Kidney capillary endothelial cell (primary cell): ENCODE measurements at regions not wholly inside any gene's neighbourhood (a gene's known extent, or its start where the extent isn't known, plus 50 kb on each side); places are given as distances from the start of the nearest gene placed in this dataset.
"Not testable (repeated sequence)": the region's sequence is repeated elsewhere in the genome, so short reads cannot be mapped to it uniquely, and the experiment has no call there.

Source experiments
- DNase-seq: peaks from one replicate; pipeline ENCODE4 v3.0.0-alpha.2; 2018; ENCODE audit warnings: low spot score

- DNase-seq = no peak
Measured at GRCh38 chr9:106758911-106759310, 104.1 kb upstream of the ZNF462 start.

GRCh38 chr9:106761493-106761892, 101.5 kb upstream of the ZNF462 start:
- no peak for DNase-seq

- DNase-seq = no peak
Measured at GRCh38 chr9:106766616-106767015, 96.3 kb upstream of the ZNF462 start.

GRCh38 chr9:106769331-106769730, 93.6 kb upstream of the ZNF462 start:
- DNase-seq = no peak

GRCh38 chr9:106771608-106772007, 91.4 kb upstream of the ZNF462 start:
- no peak for DNase-seq

- DNase-seq = no peak
Measured at GRCh38 chr9:106772523-106773290, 90.3 kb upstream of the ZNF462 start.

GRCh38 chr9:106773750-106774149, 89.2 kb upstream of the ZNF462 start:
- no peak for DNase-seq

- no peak for DNase-seq
Measured at GRCh38 chr9:106775960-106776359, 87.0 kb upstream of the ZNF462 start.

GRCh38 chr9:106779796-106780195, 83.2 kb upstream of the ZNF462 start:
- DNase-seq = no peak

- DNase-seq = no peak
Measured at GRCh38 chr9:106783121-106783520, 79.8 kb upstream of the ZNF462 start.

- no peak for DNase-seq
Measured at GRCh38 chr9:106784076-106784475, 78.9 kb upstream of the ZNF462 start.

- no peak for DNase-seq
Measured at GRCh38 chr9:106785200-106785599, 77.8 kb upstream of the ZNF462 start.

GRCh38 chr9:106788021-106788420, 74.9 kb upstream of the ZNF462 start:
- not testable (repeated sequence) for DNase-seq

- DNase-seq = no peak
Measured at GRCh38 chr9:106795031-106795430, 67.9 kb upstream of the ZNF462 start.

GRCh38 chr9:106796771-106797170, 66.2 kb upstream of the ZNF462 start:
- no peak for DNase-seq

- no peak for DNase-seq
Measured at GRCh38 chr9:106797299-106797698, 65.7 kb upstream of the ZNF462 start.

- DNase-seq = no peak
Measured at GRCh38 chr9:106798016-106798799, 64.8 kb upstream of the ZNF462 start.

- DNase-seq = peak; percentile 29
Measured at GRCh38 chr9:106799152-106799551, 63.8 kb upstream of the ZNF462 start.

- no peak for DNase-seq
Measured at GRCh38 chr9:106800701-106801270, 62.2 kb upstream of the ZNF462 start.

- no peak for DNase-seq
Measured at GRCh38 chr9:106801816-106802215, 61.1 kb upstream of the ZNF462 start.
